NCI-H2196 (cell line): ENCODE measurements at regions not wholly inside any gene's neighbourhood (a gene's known extent, or its start where the extent isn't known, plus 50 kb on each side); places are given as distances from the start of the nearest gene placed in this dataset.
"Not testable (repeated sequence)": the region's sequence is repeated elsewhere in the genome, so short reads cannot be mapped to it uniquely, and the experiment has no call there.

ENCODE experiments used
- DNase-seq: peaks from one replicate; lab custom pipeline; 2025; ENCODE audit not compliant: unreplicated experiment; lab: John Stamatoyannopoulos, UW

- no peak for DNase-seq
These were observed 554.6 kb upstream of the FLRT2 start for GRCh38 chr14:84975241-84975902.

- no peak for DNase-seq
These were observed 553.1 kb upstream of the FLRT2 start for GRCh38 chr14:84976805-84977204.

GRCh38 chr14:84987042-84987441 lies 542.9 kb upstream of the FLRT2 start:
- no peak for DNase-seq

GRCh38 chr14:84988357-84988756 lies 541.6 kb upstream of the FLRT2 start:
- no peak for DNase-seq

- no peak for DNase-seq
These were observed 538.9 kb upstream of the FLRT2 start for GRCh38 chr14:84991021-84991420.

GRCh38 chr14:84998216-84998615 lies 531.7 kb upstream of the FLRT2 start:
- DNase-seq: no peak

- DNase-seq: no peak
These were observed 527.1 kb upstream of the FLRT2 start for GRCh38 chr14:85002846-85003245.

- DNase-seq: no peak
These were observed 526.1 kb upstream of the FLRT2 start for GRCh38 chr14:85003805-85004204.

GRCh38 chr14:85009506-85009905 lies 520.4 kb upstream of the FLRT2 start:
- DNase-seq: no peak

- no peak for DNase-seq
These were observed 519.8 kb upstream of the FLRT2 start for GRCh38 chr14:85010186-85010585.

GRCh38 chr14:85016496-85016895 lies 513.4 kb upstream of the FLRT2 start:
- DNase-seq: no peak

GRCh38 chr14:85023866-85024265 lies 506.1 kb upstream of the FLRT2 start:
- not testable (repeated sequence) for DNase-seq

- no peak for DNase-seq
These were observed 505.0 kb upstream of the FLRT2 start for GRCh38 chr14:85024931-85025330.

GRCh38 chr14:85027681-85028370 lies 502.1 kb upstream of the FLRT2 start:
- no peak for DNase-seq

GRCh38 chr14:85037411-85037810 lies 492.5 kb upstream of the FLRT2 start:
- no peak for DNase-seq

GRCh38 chr14:85038526-85039352 lies 491.2 kb upstream of the FLRT2 start:
- DNase-seq: no peak

GRCh38 chr14:85039353-85039626 lies 490.7 kb upstream of the FLRT2 start:
- DNase-seq: no peak

- DNase-seq: no peak
These were observed 489.8 kb upstream of the FLRT2 start for GRCh38 chr14:85040046-85040685.

GRCh38 chr14:85041618-85042017 lies 488.3 kb upstream of the FLRT2 start:
- no peak for DNase-seq

GRCh38 chr14:85042301-85042700 lies 487.6 kb upstream of the FLRT2 start:
- DNase-seq: no peak

- DNase-seq: no peak
These were observed 479.8 kb upstream of the FLRT2 start for GRCh38 chr14:85050180-85050579.

GRCh38 chr14:85052646-85053045 lies 477.3 kb upstream of the FLRT2 start:
- DNase-seq: no peak
